GM23338 (cell line): ENCODE measurements at regions not wholly inside any gene's neighbourhood (a gene's known extent, or its start where the extent isn't known, plus 50 kb on each side); places are given as distances from the start of the nearest gene placed in this dataset. TPM values are rescaled to one million over a fixed set of nuclear protein-coding genes. Genes with fewer than 3 reads are reported as not detected.
"Not testable (repeated sequence)": the region's sequence is repeated elsewhere in the genome, so short reads cannot be mapped to it uniquely, and the experiment has no call there.

Experiments
- ATAC-seq: fragments of 200-7000 bp; cut with Tn5 transposase; 3 replicates; pipeline ENCODE4 v1.9.1; 2020
- DNase-seq: peaks from one replicate; pipeline ENCODE4 v3.0.0-alpha.2; 2015; ENCODE audit warnings: low spot score
- H2AFZ ChIP-seq: fragments of 200-600 bp; sonication (generic); 2 replicates; pipeline ENCODE4 v1.8.0; 2016; ENCODE audit warnings: antibody characterized with exemption, mild to moderate bottlenecking, moderate library complexity
- H3F3A ChIP-seq: fragments of 200-600 bp; sonication (generic); replicated peaks from 2 replicates; pipeline ENCODE4 v1.8.0; 2017; ENCODE audit warnings: antibody characterized with exemption, mixed run types, low read depth
- H3K27ac ChIP-seq: fragments of 200-600 bp; sonication (generic); 2 replicates; pipeline ENCODE4 v1.6.1; 2016; ENCODE audit warnings: low read depth
- H3K27me3 ChIP-seq: fragments of 200-600 bp; sonication (generic); 2 replicates; pipeline ENCODE4 v1.8.0; 2016; ENCODE audit warnings: mild to moderate bottlenecking, mixed run types, moderate library complexity; ENCODE audit not compliant: insufficient read depth
- H3K36me3 ChIP-seq: fragments of 200-600 bp; sonication (generic); 2 replicates; pipeline ENCODE4 v1.8.0; 2016; ENCODE audit warnings: mild to moderate bottlenecking; ENCODE audit not compliant: insufficient read depth
- H3K4me1 ChIP-seq: fragments of 200-600 bp; sonication (generic); 2 replicates; pipeline ENCODE4 v1.8.0; 2016; ENCODE audit warnings: mild to moderate bottlenecking, moderate library complexity; ENCODE audit not compliant: insufficient read depth
- H3K4me2 ChIP-seq: fragments of 200-600 bp; sonication (generic); 2 replicates; pipeline ENCODE4 v1.7.1; 2017; ENCODE audit warnings: mixed run types
- H3K4me3 ChIP-seq: fragments of 200-600 bp; sonication (generic); 2 replicates; pipeline ENCODE4 v1.6.1; 2016; ENCODE audit warnings: mixed run types
- H3K79me2 ChIP-seq: fragments of 200-600 bp; sonication (generic); replicated peaks from 2 replicates; pipeline ENCODE4 v1.8.0; 2017; ENCODE audit warnings: mild to moderate bottlenecking; ENCODE audit not compliant: insufficient read depth
- H3K9me2 ChIP-seq: fragments of 200-600 bp; sonication (generic); 2 replicates; pipeline ENCODE4 v1.8.0; 2017; ENCODE audit not compliant: insufficient read depth
- H4K20me1 ChIP-seq: fragments of 200-600 bp; sonication (generic); replicated peaks from 2 replicates; pipeline ENCODE4 v1.8.0; 2017; ENCODE audit warnings: mild to moderate bottlenecking; ENCODE audit not compliant: insufficient read depth
- H3K27ac Mint-ChIP-seq: 2 replicates; pipeline ENCODE4 v1.8.0; 2020; ENCODE audit warnings: inconsistent platforms, mild to moderate bottlenecking, moderate library complexity, mixed read lengths
- H3K27me3 Mint-ChIP-seq: 3 replicates; pipeline ENCODE4 v1.8.0; 2022; ENCODE audit warnings: low read depth, mild to moderate bottlenecking, moderate library complexity, mixed read lengths, inconsistent platforms; ENCODE audit not compliant: insufficient read depth, poor library complexity
- H3K36me3 Mint-ChIP-seq: 3 replicates; pipeline ENCODE4 v1.8.0; 2021; ENCODE audit warnings: low read depth, mild to moderate bottlenecking, inconsistent platforms, moderate library complexity, mixed read lengths
- H3K4me1 Mint-ChIP-seq: 3 replicates; pipeline ENCODE4 v1.8.0; 2020; ENCODE audit warnings: mild to moderate bottlenecking, inconsistent platforms, mixed read lengths
- H3K4me3 Mint-ChIP-seq: 3 replicates; pipeline ENCODE4 v1.8.0; 2021; ENCODE audit warnings: moderate library complexity, mild to moderate bottlenecking, inconsistent platforms, mixed read lengths
- H3K9me3 Mint-ChIP-seq: 3 replicates; pipeline ENCODE4 v1.8.0; 2020; ENCODE audit warnings: moderate library complexity, mild to moderate bottlenecking, inconsistent platforms, mixed read lengths
- small RNA-seq: library from RNA; depleted of rRNA; stranded (forward); fragments of <200 nt; gene quantifications from one replicate; pipeline ENCODE3, GENCODE V24; 2014; ENCODE audit warnings: low replicate concordance

DNA sequence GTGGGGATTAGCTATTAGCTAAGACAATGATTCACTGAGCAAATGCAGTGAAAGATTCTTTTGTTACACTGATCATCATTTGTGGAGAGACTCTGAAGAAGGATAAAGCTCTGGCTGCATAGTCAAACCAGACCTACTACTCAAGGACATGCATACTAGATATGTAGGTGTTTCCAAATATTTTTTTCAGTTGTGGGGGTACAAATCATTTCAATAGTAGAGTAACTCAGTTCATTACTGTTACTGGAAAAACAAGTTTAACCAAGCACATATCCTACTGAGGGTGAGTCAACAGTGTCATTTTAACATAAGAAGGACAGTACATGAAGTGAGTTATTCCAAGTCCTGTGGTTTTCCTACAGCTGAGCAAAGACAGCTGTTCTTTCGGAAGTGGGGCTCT lies 59.5 kb upstream of the NBPF19 start:
- not testable (repeated sequence) for H2AFZ ChIP-seq, H3K79me2 ChIP-seq, DNase-seq, H3K4me1 ChIP-seq, H3K27me3 ChIP-seq, H3K4me3 ChIP-seq, H3K27ac ChIP-seq, H3K27ac Mint-ChIP-seq, H3K9me3 Mint-ChIP-seq, H3K4me2 ChIP-seq, H3K4me1 Mint-ChIP-seq, ATAC-seq, H3K4me3 Mint-ChIP-seq, H3K27me3 Mint-ChIP-seq, H3K36me3 ChIP-seq, H3K36me3 Mint-ChIP-seq, H3F3A ChIP-seq, H3K9me2 ChIP-seq, H4K20me1 ChIP-seq

DNA sequence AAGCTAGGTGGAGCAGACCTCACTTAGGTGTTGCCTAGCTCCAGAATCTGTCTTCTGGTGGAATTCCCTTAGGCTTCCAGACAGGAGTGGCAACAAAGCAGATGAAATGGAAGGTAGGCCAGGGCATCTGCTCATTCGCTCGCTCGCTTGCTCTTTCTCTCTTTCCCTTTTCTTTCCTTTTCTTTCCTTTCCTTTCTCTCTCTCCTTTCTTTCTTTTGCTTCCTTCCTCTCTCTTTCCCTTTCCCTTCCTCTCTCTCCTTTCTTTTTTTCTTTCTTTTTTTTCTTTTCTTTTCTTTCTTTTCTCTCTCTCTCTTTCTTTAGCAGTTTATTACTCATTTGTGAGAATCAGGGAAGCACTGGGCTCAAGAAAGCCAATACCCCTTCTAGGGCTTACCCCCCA lies 56.1 kb upstream of the NBPF19 start:
- H3K27ac Mint-ChIP-seq, H3F3A ChIP-seq, H4K20me1 ChIP-seq, H3K9me2 ChIP-seq, H3K4me1 ChIP-seq, H3K4me3 Mint-ChIP-seq, H3K27me3 Mint-ChIP-seq, H3K36me3 ChIP-seq, H3K79me2 ChIP-seq, H2AFZ ChIP-seq, H3K36me3 Mint-ChIP-seq, H3K4me2 ChIP-seq, H3K27ac ChIP-seq, H3K4me3 ChIP-seq, H3K9me3 Mint-ChIP-seq, H3K4me1 Mint-ChIP-seq, H3K27me3 ChIP-seq, DNase-seq, ATAC-seq: not testable (repeated sequence)

DNA sequence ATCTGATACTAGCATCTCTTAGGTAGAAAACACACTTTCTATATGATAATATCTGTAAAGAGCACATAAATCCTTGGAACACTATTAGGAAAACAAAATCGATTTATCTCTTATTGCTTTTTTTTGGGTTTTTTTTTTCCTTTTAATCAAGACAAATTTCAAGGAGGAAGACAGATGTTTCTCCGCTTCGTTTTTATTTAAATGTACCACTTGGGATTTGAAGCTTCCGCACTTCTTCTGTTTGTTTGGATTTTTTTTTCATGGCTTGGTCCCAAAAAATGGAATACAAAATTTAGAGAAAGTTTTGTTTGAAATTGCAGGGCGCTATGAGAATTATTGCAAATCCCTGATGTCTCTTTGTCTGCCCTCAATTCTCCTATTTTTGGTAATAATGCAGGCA lies 51.7 kb upstream of the NBPF19 start:
- not testable (repeated sequence) for H3K4me1 ChIP-seq, H3K27me3 Mint-ChIP-seq, DNase-seq, H2AFZ ChIP-seq, H3K9me3 Mint-ChIP-seq, H3K9me2 ChIP-seq, H3K27ac Mint-ChIP-seq, H3K4me3 ChIP-seq, H3K4me3 Mint-ChIP-seq, H3K27me3 ChIP-seq, H3K27ac ChIP-seq, H3F3A ChIP-seq, H3K36me3 ChIP-seq, H3K4me1 Mint-ChIP-seq, H3K36me3 Mint-ChIP-seq, H3K79me2 ChIP-seq, ATAC-seq, H3K4me2 ChIP-seq, H4K20me1 ChIP-seq

Small RNAs in the stretch of these regions (small RNA-seq; reads per million reads assigned to genes)
- gene RF00100: 1,529 reads per million, percentile 100 among the genes with 10 or more reads in this experiment
- not detected for gene RNU1-59P
